ENCODE measurements at regions not wholly inside any gene's neighbourhood (a gene's known extent, or its start where the extent isn't known, plus 50 kb on each side); places are given as distances from the start of the nearest gene placed in this dataset.

- no peak overlapping the region for H3K4me3 ChIP-seq
- DNase-seq (ENCODE audit: low spot score in 2 of 2): no peak
- in situ Hi-C loops (cut with MboI; ENCODE audit: low sequenced_read_pairs): no loop called here
- no peaks in the 10 kb centered on the region for H3K27me3 ChIP-seq (ENCODE audit: low read depth)
- no peaks in the 10 kb centered on the region for H3K36me3 ChIP-seq (replicated peaks)
- no peaks in the 10 kb centered on the region for H3K9me3 ChIP-seq
- no peaks in the 10 kb centered on the region for H3K4me1 ChIP-seq
Measured at GRCh38 chr19:32131005-32131404, 214.4 kb upstream of the ZNF507 start.

GRCh38 chr19:32138416-32138815 is 207.0 kb upstream of the ZNF507 start:
- no peaks in the 10 kb centered on the region for H3K9me3 ChIP-seq
- in situ Hi-C loops (cut with MboI; ENCODE audit: low sequenced_read_pairs): no loop called here
- H3K4me1 ChIP-seq: no peaks in the 10 kb centered on the region
- no peak overlapping the region for H3K4me3 ChIP-seq
- H3K27me3 ChIP-seq (ENCODE audit: low read depth): no peaks in the 10 kb centered on the region
- DNase-seq (ENCODE audit: low spot score in 2 of 2): no peak
- H3K36me3 ChIP-seq (replicated peaks): no peaks in the 10 kb centered on the region

GRCh38 chr19:32141840-32142511 is 203.4 kb upstream of the ZNF507 start:
- DNase-seq (ENCODE audit: low spot score in 2 of 2): no peak
- in situ Hi-C loops (cut with MboI; ENCODE audit: low sequenced_read_pairs): no loop called here
- Histone ChIP-seq H3K9me3 (peaks cover 2% of the 10 kb centered on the region; the same call in 1 of the 2 replicates), H3K27me3 (ENCODE audit: low read depth) (no peaks in the 10 kb centered on the region), H3K4me3 (no peak overlapping the region), H3K36me3 (replicated peaks) (no peaks in the 10 kb centered on the region), H3K4me1 (no peaks in the 10 kb centered on the region)

- Histone ChIP-seq H3K4me3 (no peak overlapping the region), H3K9me3 (peaks cover 2% of the 10 kb centered on the region; the same call in 1 of the 2 replicates), H3K4me1 (no peaks in the 10 kb centered on the region), H3K27me3 (ENCODE audit: low read depth) (no peaks in the 10 kb centered on the region), H3K36me3 (replicated peaks) (no peaks in the 10 kb centered on the region)
- in situ Hi-C loops (cut with MboI; ENCODE audit: low sequenced_read_pairs): no loop called here
- DNase-seq (ENCODE audit: low spot score in 2 of 2): no peak
Measured at GRCh38 chr19:32146664-32147063, 198.7 kb upstream of the ZNF507 start.

GRCh38 chr19:32150605-32151004 is 194.8 kb upstream of the ZNF507 start:
- H3K4me1 ChIP-seq: no peaks in the 10 kb centered on the region
- DNase-seq (ENCODE audit: low spot score in 2 of 2): no peak
- in situ Hi-C loops (cut with MboI; ENCODE audit: low sequenced_read_pairs): no loop called here

GRCh38 chr19:32154418-32154817 is 191.0 kb upstream of the ZNF507 start:
- Histone ChIP-seq H3K9me3 (no peaks in the 10 kb centered on the region), H3K27me3 (ENCODE audit: low read depth) (no peaks in the 10 kb centered on the region), H3K36me3 (replicated peaks) (no peaks in the 10 kb centered on the region), H3K4me3 (no peak overlapping the region), H3K4me1 (no peaks in the 10 kb centered on the region)
- DNase-seq (ENCODE audit: low spot score in 2 of 2): no peak
- in situ Hi-C loops (cut with MboI; ENCODE audit: low sequenced_read_pairs): no loop called here

More at GRCh38 chr19:32150605-32151004, 194.8 kb upstream of the ZNF507 start:
- H3K4me3 ChIP-seq: no peak overlapping the region
- no peaks in the 10 kb centered on the region for H3K36me3 ChIP-seq (replicated peaks)
- H3K9me3 ChIP-seq: peaks cover 2% of the 10 kb centered on the region; the same call in 1 of the 2 replicates
- no peaks in the 10 kb centered on the region for H3K27me3 ChIP-seq (ENCODE audit: low read depth)

GRCh38 chr19:32164384-32164992 is 180.9 kb upstream of the ZNF507 start:
- in situ Hi-C loops (cut with MboI; ENCODE audit: low sequenced_read_pairs): no loop called here
- Histone ChIP-seq H3K9me3 (no peaks in the 10 kb centered on the region), H3K27me3 (ENCODE audit: low read depth) (no peaks in the 10 kb centered on the region; the same call in 1 of the 2 replicates), H3K36me3 (replicated peaks) (no peaks in the 10 kb centered on the region), H3K4me3 (no peak overlapping the region), H3K4me1 (no peaks in the 10 kb centered on the region)
- no peak for DNase-seq (ENCODE audit: low spot score in 2 of 2)

GRCh38 chr19:32165141-32165540 is 180.3 kb upstream of the ZNF507 start:
- H3K4me3 ChIP-seq: no peak overlapping the region
- no peaks in the 10 kb centered on the region for H3K9me3 ChIP-seq
- no peaks in the 10 kb centered on the region for H3K4me1 ChIP-seq
- DNase-seq (ENCODE audit: low spot score in 2 of 2): no peak
- no peaks in the 10 kb centered on the region for H3K36me3 ChIP-seq (replicated peaks)
- no peaks in the 10 kb centered on the region; the same call in 1 of the 2 replicates for H3K27me3 ChIP-seq (ENCODE audit: low read depth)
- in situ Hi-C loops (cut with MboI; ENCODE audit: low sequenced_read_pairs): no loop called here

GRCh38 chr19:32165750-32166149 is 179.7 kb upstream of the ZNF507 start:
- Histone ChIP-seq H3K4me1 (no peaks in the 10 kb centered on the region), H3K4me3 (no peak overlapping the region), H3K27me3 (ENCODE audit: low read depth) (no peaks in the 10 kb centered on the region; the same call in 1 of the 2 replicates), H3K9me3 (no peaks in the 10 kb centered on the region), H3K36me3 (replicated peaks) (no peaks in the 10 kb centered on the region)
- in situ Hi-C loops (cut with MboI; ENCODE audit: low sequenced_read_pairs): no loop called here
- no peak for DNase-seq (ENCODE audit: low spot score in 2 of 2)

GRCh38 chr19:32166238-32166637 is 179.2 kb upstream of the ZNF507 start:
- Histone ChIP-seq H3K36me3 (replicated peaks) (no peaks in the 10 kb centered on the region), H3K27me3 (ENCODE audit: low read depth) (no peaks in the 10 kb centered on the region; the same call in 1 of the 2 replicates), H3K4me3 (no peak overlapping the region), H3K4me1 (no peaks in the 10 kb centered on the region), H3K9me3 (no peaks in the 10 kb centered on the region)
- no peak for DNase-seq (ENCODE audit: low spot score in 2 of 2)
- in situ Hi-C loops (cut with MboI; ENCODE audit: low sequenced_read_pairs): no loop called here

GRCh38 chr19:32168111-32168510 is 177.3 kb upstream of the ZNF507 start:
- no peak for DNase-seq (ENCODE audit: low spot score in 2 of 2)
- H3K9me3 ChIP-seq: no peaks in the 10 kb centered on the region
- no peaks in the 10 kb centered on the region for H3K36me3 ChIP-seq (replicated peaks)
- H3K27me3 ChIP-seq (ENCODE audit: low read depth): peaks cover 7% of the 10 kb centered on the region
- H3K4me3 ChIP-seq: no peak overlapping the region
- H3K4me1 ChIP-seq: no peaks in the 10 kb centered on the region
- in situ Hi-C loops (cut with MboI; ENCODE audit: low sequenced_read_pairs): no loop called here

- H3K4me3 ChIP-seq: no peak overlapping the region
- H3K4me1 ChIP-seq: no peaks in the 10 kb centered on the region
- in situ Hi-C loops (cut with MboI; ENCODE audit: low sequenced_read_pairs): no loop called here
- H3K9me3 ChIP-seq: no peaks in the 10 kb centered on the region
- DNase-seq (ENCODE audit: low spot score in 2 of 2): no peak
- H3K36me3 ChIP-seq (replicated peaks): no peaks in the 10 kb centered on the region
- H3K27me3 ChIP-seq (ENCODE audit: low read depth): peaks cover 7% of the 10 kb centered on the region
Measured at GRCh38 chr19:32168606-32169005, 176.8 kb upstream of the ZNF507 start.

GRCh38 chr19:32171719-32172151 is 173.7 kb upstream of the ZNF507 start:
- no peak overlapping the region for H3K4me3 ChIP-seq
- DNase-seq (ENCODE audit: low spot score in 2 of 2): no peak
- in situ Hi-C loops (cut with MboI; ENCODE audit: low sequenced_read_pairs): no loop called here
- H3K9me3 ChIP-seq: no peaks in the 10 kb centered on the region
- no peaks in the 10 kb centered on the region for H3K36me3 ChIP-seq (replicated peaks)
- H3K4me1 ChIP-seq: no peaks in the 10 kb centered on the region
- peaks cover 7% of the 10 kb centered on the region; the same call in 1 of the 2 replicates for H3K27me3 ChIP-seq (ENCODE audit: low read depth)

- in situ Hi-C loops (cut with MboI; ENCODE audit: low sequenced_read_pairs): no loop called here
- DNase-seq (ENCODE audit: low spot score in 2 of 2): no peak
- Histone ChIP-seq H3K4me1 (no peaks in the 10 kb centered on the region), H3K36me3 (replicated peaks) (no peaks in the 10 kb centered on the region), H3K27me3 (ENCODE audit: low read depth) (peaks cover 7% of the 10 kb centered on the region; the same call in 1 of the 2 replicates), H3K9me3 (no peaks in the 10 kb centered on the region), H3K4me3 (no peak overlapping the region)
Measured at GRCh38 chr19:32172566-32173160, 172.7 kb upstream of the ZNF507 start.
